ENCODE measurements at regions not wholly inside any gene's neighbourhood (a gene's known extent, or its start where the extent isn't known, plus 50 kb on each side); places are given as distances from the start of the nearest gene placed in this dataset.
"Not testable (repeated sequence)": the region's sequence is repeated elsewhere in the genome, so short reads cannot be mapped to it uniquely, and the experiment has no call there.

GRCh38 chr11:86736291-86737143 lies 63.8 kb upstream of the PRSS23 start:
- Mint-ChIP-seq H3K4me1 (no peaks in the 10 kb centered on the region), H3K27ac (no peak overlapping the region), H3K36me3 (no peaks in the 10 kb centered on the region), H3K9me3 (peaks cover 0 to 1% (median 0%) of the 10 kb centered on the region in 3 donors), H3K27me3 (no peaks in the 10 kb centered on the region), H3K4me3 (no peak overlapping the region)

- Mint-ChIP-seq H3K36me3 (no peaks in the 10 kb centered on the region), H3K27ac (no peak overlapping the region), H3K27me3 (no peaks in the 10 kb centered on the region), H3K9me3 (peaks cover 0 to 1% (median 0%) of the 10 kb centered on the region in 3 donors), H3K4me3 (no peak overlapping the region), H3K4me1 (no peaks in the 10 kb centered on the region)
Observed at GRCh38 chr11:86735451-86736290, 63.3 kb upstream of the ME3 start.

- not testable (repeated sequence) for H3K27ac Mint-ChIP-seq, H3K27me3 Mint-ChIP-seq
Observed at GRCh38 chr11:86732739-86733138, 60.3 kb upstream of the ME3 start.

GRCh38 chr11:86732286-86732685 lies 59.9 kb upstream of the ME3 start:
- not testable (repeated sequence) for H3K27ac Mint-ChIP-seq, H3K27me3 Mint-ChIP-seq, H3K4me3 Mint-ChIP-seq, H3K36me3 Mint-ChIP-seq, H3K9me3 Mint-ChIP-seq, H3K4me1 Mint-ChIP-seq

More at GRCh38 chr11:86732739-86733138, 60.3 kb upstream of the ME3 start:
- not testable (repeated sequence) for H3K9me3 Mint-ChIP-seq, H3K36me3 Mint-ChIP-seq, H3K4me1 Mint-ChIP-seq, H3K4me3 Mint-ChIP-seq

GRCh38 chr11:86729576-86729975 lies 57.2 kb upstream of the ME3 start:
- H3K4me3 Mint-ChIP-seq, H3K27ac Mint-ChIP-seq, H3K27me3 Mint-ChIP-seq, H3K4me1 Mint-ChIP-seq, H3K36me3 Mint-ChIP-seq, H3K9me3 Mint-ChIP-seq: not testable (repeated sequence)

- peaks cover 4% of the 10 kb centered on the region for H3K27me3 Mint-ChIP-seq
- H3K4me1 Mint-ChIP-seq, result no peaks in the 10 kb centered on the region
- peaks cover 0 to 2% (median 0%) of the 10 kb centered on the region in 3 donors for H3K9me3 Mint-ChIP-seq
- no peak overlapping the region for H3K27ac Mint-ChIP-seq
- no peaks in the 10 kb centered on the region for H3K36me3 Mint-ChIP-seq
- no peak overlapping the region for H3K4me3 Mint-ChIP-seq
Observed at GRCh38 chr11:86728562-86728961, 56.1 kb upstream of the ME3 start.

GRCh38 chr11:86726770-86727504 lies 54.5 kb upstream of the ME3 start:
- peaks cover 2% of the 10 kb centered on the region for H3K36me3 Mint-ChIP-seq
- H3K4me1 Mint-ChIP-seq, result no peaks in the 10 kb centered on the region
- H3K27ac Mint-ChIP-seq, result no peak overlapping the region
- no peak overlapping the region for H3K4me3 Mint-ChIP-seq
- peaks cover 4% of the 10 kb centered on the region for H3K27me3 Mint-ChIP-seq
- peaks cover 2 to 10% (median 4%) of the 10 kb centered on the region in 3 donors for H3K9me3 Mint-ChIP-seq

GRCh38 chr11:86726118-86726753 lies 53.8 kb upstream of the ME3 start:
- no peaks in the 10 kb centered on the region for H3K4me1 Mint-ChIP-seq
- H3K27me3 Mint-ChIP-seq, result peaks cover 4% of the 10 kb centered on the region
- H3K27ac Mint-ChIP-seq, result no peak overlapping the region
- H3K36me3 Mint-ChIP-seq, result peaks cover 2% of the 10 kb centered on the region
- H3K9me3 Mint-ChIP-seq, result peaks cover 2 to 17% (median 10%) of the 10 kb centered on the region in 3 donors
- H3K4me3 Mint-ChIP-seq, result no peak overlapping the region

GRCh38 chr11:86724137-86724536 lies 51.7 kb upstream of the ME3 start:
- Mint-ChIP-seq H3K4me3 (no peak overlapping the region), H3K9me3 (peaks cover 2 to 21% (median 12%) of the 10 kb centered on the region in 3 donors), H3K36me3 (peaks cover 2% of the 10 kb centered on the region), H3K4me1 (no peaks in the 10 kb centered on the region), H3K27me3 (peaks cover 1% of the 10 kb centered on the region), H3K27ac (no peak overlapping the region)

GRCh38 chr11:86723281-86723680 lies 50.9 kb upstream of the ME3 start:
- H3K27ac Mint-ChIP-seq, result no peak overlapping the region
- H3K4me3 Mint-ChIP-seq, result no peak overlapping the region
- H3K27me3 Mint-ChIP-seq, result peaks cover 1% of the 10 kb centered on the region
- no peaks in the 10 kb centered on the region for H3K4me1 Mint-ChIP-seq
- peaks cover 2% of the 10 kb centered on the region for H3K36me3 Mint-ChIP-seq
- peaks cover 2 to 21% (median 12%) of the 10 kb centered on the region in 3 donors for H3K9me3 Mint-ChIP-seq

GRCh38 chr11:86722748-86723147 lies 50.3 kb upstream of the ME3 start:
- H3K4me1 Mint-ChIP-seq, result no peaks in the 10 kb centered on the region
- H3K36me3 Mint-ChIP-seq, result peaks cover 2% of the 10 kb centered on the region
- no peak overlapping the region for H3K4me3 Mint-ChIP-seq
- H3K27me3 Mint-ChIP-seq, result peaks cover 1% of the 10 kb centered on the region
- no peak overlapping the region for H3K27ac Mint-ChIP-seq
- H3K9me3 Mint-ChIP-seq, result peaks cover 2 to 21% (median 12%) of the 10 kb centered on the region in 3 donors

Measured in IgD-negative memory B cell (primary cell).